ENCODE measurements at regions not wholly inside any gene's neighbourhood (a gene's known extent, or its start where the extent isn't known, plus 50 kb on each side); places are given as distances from the start of the nearest gene placed in this dataset.
"Not testable (repeated sequence)": the region's sequence is repeated elsewhere in the genome, so short reads cannot be mapped to it uniquely, and the experiment has no call there.

GRCh38 chr7:155228894-155229293 lies 68.8 kb upstream of the INSIG1 start:
- no peak for DNase-seq

GRCh38 chr7:155229548-155230168 lies 68.0 kb upstream of the INSIG1 start:
- DNase-seq = no peak

- DNase-seq = peak; percentile 67 to 97 (median 79)
These were observed 67.5 kb upstream of the INSIG1 start for GRCh38 chr7:155230169-155230593.

GRCh38 chr7:155231241-155231800 lies 66.4 kb upstream of the INSIG1 start:
- DNase-seq = no peak

GRCh38 chr7:155231941-155232340 lies 65.7 kb upstream of the INSIG1 start:
- no peak for DNase-seq

- DNase-seq = no peak
These were observed 64.8 kb upstream of the INSIG1 start for GRCh38 chr7:155232911-155233310.

GRCh38 chr7:155233311-155234157 lies 64.1 kb upstream of the INSIG1 start:
- DNase-seq = peak in 1 of 3 donors; percentile 59

- no peak for DNase-seq
These were observed 63.6 kb upstream of the INSIG1 start for GRCh38 chr7:155234158-155234492.

DNA sequence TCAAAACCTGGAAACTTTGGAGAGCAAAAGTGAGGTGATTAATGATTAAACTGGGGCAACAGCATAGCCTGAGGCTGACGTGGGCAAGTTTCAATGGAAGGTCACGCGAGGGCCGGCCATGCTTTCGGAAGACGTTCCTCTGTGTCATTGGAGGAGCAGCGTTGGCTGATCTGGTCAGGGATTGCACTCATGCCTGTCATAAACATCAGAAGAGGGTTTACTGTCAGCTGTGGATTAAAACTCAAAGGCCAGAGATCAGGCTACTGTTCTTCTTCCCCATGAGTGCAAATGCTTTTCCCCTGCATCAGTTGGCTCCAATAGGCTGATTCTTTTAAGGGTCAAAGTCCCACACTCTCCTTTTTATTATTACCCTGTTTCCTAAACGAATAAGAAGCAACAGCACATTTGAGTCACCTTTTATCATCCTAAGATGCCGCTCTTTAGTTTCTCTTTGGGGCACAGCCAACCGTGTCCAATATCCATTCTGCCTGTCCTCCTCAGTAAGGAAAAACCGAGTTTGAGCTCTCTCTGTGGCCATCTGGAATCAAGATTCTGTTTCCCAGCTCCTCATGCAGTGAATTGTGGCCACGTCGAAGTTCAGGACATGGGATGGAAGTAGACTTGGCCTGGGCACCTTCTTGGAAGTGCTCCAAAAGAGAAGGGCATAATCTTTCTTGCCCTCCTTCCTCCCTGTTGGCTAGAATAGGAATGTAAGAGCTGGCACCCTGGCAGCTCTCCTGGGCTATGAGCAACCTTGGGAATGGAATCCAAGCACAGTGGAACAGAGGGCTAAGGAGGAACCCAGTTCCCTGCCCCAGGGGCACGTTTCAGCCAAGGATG lies 62.5 kb upstream of the INSIG1 start:
- no peak for DNase-seq

DNA sequence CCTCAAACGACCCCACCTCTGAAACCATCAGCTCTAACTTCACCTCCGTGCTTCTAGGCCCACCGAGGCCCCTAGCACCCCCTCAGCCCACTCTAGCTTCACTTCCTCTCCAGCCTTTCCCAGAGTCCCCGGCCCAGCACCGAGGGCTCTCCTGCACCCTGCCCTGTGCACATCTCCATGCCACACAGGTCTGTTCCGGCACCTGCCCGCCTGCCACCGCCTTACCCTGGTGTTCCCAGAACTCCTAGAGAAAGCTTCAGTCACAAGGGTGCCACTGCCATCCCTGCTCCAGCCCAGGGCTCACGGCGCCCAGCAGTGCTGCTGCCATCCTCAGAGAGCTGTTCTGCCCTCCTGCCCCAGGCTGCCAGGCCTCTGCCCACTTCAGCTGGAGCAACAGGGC lies 61.3 kb upstream of the INSIG1 start:
- no peak for DNase-seq

GRCh38 chr7:155237297-155237696 lies 60.4 kb upstream of the INSIG1 start:
- DNase-seq = no peak

DNA sequence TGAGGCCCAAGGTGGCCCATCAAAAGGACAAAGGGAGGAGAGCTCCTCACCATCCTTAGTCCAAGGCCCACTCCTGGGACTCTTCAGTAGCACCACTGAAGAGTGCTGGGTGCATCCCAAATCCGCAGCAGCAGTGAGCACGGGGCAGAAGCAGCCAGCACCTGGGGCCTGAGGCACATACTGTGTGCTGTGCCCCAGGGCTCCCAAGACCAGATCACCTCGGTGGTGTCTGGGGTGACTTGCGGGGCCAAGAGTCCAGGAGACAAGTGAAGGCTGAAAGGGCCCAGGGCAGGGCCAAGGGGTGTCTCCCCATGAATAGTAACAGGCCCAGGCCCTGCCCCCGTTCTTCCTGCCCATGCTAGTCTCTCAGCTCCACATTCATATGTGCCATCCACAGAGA lies 59.9 kb upstream of the INSIG1 start:
- no peak for DNase-seq

GRCh38 chr7:155239431-155240087 lies 58.1 kb upstream of the INSIG1 start:
- not testable (repeated sequence) for DNase-seq

DNA sequence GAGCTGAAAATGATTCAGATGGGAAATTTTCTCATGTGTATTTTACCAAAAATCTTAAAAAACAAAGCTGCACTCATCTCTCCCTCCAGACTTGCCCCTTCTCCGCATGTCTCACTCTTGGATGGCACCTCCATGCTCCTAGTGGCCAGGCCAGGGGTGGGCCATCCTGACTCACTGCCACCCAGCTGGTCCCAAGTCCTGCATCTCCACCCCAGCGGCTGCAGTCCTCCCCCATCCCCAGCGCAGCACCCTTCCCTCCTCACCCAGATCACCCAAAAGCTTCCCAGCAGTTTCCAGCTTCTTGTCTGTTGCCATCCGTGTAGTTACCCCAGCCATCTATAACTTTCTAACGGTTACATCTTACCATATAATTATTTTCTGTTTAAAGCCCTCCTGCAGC lies 53.0 kb upstream of the INSIG1 start:
- DNase-seq = no peak

- no peak for DNase-seq
These were observed 50.0 kb upstream of the INSIG1 start for GRCh38 chr7:155247479-155248365.
